GM10248 (cell line): ENCODE measurements at regions not wholly inside any gene's neighbourhood (a gene's known extent, or its start where the extent isn't known, plus 50 kb on each side); places are given as distances from the start of the nearest gene placed in this dataset.

Experiments
- CTCF ChIA-PET: fragments of 300-600 bp; sonication (Branson Sonifier 250); formaldehyde crosslinking; extraction: SDS; loops from one replicate; lab custom pipeline; 2021; ENCODE audit warnings: antibody characterized with exemption; lab: Yijun Ruan, JAX
- POLR2A ChIA-PET: fragments of 350-650 bp; sonication (Branson Sonifier 250); formaldehyde crosslinking; extraction: SDS; loops from one replicate; lab custom pipeline; 2020; ENCODE audit warnings: antibody characterized with exemption; lab: Yijun Ruan, JAX
- DNase-seq: peaks from one replicate; pipeline ENCODE4 v3.0.0; 2012; ENCODE audit errors: extremely low spot score
- TF ChIP-seq, protein P1 (sequence below): IDR thresholded peaks from 2 replicates; pipeline ENCODE4 v1.5.1; 2012; ENCODE audit warnings: mild to moderate bottlenecking, low read depth; ENCODE audit errors: extremely low read depth, missing control alignments, control extremely low read depth

- TF ChIP-seq, protein P1, sequence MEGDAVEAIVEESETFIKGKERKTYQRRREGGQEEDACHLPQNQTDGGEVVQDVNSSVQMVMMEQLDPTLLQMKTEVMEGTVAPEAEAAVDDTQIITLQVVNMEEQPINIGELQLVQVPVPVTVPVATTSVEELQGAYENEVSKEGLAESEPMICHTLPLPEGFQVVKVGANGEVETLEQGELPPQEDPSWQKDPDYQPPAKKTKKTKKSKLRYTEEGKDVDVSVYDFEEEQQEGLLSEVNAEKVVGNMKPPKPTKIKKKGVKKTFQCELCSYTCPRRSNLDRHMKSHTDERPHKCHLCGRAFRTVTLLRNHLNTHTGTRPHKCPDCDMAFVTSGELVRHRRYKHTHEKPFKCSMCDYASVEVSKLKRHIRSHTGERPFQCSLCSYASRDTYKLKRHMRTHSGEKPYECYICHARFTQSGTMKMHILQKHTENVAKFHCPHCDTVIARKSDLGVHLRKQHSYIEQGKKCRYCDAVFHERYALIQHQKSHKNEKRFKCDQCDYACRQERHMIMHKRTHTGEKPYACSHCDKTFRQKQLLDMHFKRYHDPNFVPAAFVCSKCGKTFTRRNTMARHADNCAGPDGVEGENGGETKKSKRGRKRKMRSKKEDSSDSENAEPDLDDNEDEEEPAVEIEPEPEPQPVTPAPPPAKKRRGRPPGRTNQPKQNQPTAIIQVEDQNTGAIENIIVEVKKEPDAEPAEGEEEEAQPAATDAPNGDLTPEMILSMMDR: no peak
- CTCF ChIA-PET: interaction anchor here (1.3 kb wide), 1 partner anchor 38 kb away, joined by 3 read pairs; no protein-coding TSS in a partner anchor
- POLR2A ChIA-PET: no interaction called here
- no peak for DNase-seq
Observed at GRCh38 chr2:117432746-117433145, 381.7 kb upstream of the DDX18 start.

DNA sequence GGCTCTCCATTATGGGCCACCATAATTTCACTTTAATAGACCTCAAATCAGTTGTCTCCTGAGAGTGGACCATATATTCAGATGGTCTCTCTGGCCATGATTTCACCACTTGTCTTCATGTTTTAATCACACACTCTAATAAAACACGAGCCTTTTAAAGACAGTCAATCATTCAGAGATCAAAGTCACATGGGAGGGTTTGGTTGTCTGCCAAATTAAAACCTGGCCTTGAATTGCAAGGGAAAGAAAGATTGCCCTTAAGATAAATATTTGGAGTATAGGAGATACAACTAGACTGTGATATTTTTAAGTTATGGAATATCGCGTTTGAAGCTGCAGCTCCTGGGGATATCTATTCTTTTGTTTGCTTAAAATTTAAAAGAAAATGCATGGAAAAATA is 377.8 kb upstream of the DDX18 start:
- CTCF ChIA-PET: no interaction called here
- TF ChIP-seq, protein P1: no peak
- POLR2A ChIA-PET: no interaction called here
- no peak for DNase-seq

GRCh38 chr2:117470311-117471095 is 344.0 kb upstream of the DDX18 start:
- TF ChIP-seq, protein P1: peak; percentile 40
- no peak for DNase-seq
- CTCF ChIA-PET: interaction anchor here (0.8 to 4.3 kb wide), 12 partner anchors 12 to 534 kb away, joined by 3 to 22 read pairs (median 4); no protein-coding TSS in a partner anchor
- POLR2A ChIA-PET: no interaction called here

DNA sequence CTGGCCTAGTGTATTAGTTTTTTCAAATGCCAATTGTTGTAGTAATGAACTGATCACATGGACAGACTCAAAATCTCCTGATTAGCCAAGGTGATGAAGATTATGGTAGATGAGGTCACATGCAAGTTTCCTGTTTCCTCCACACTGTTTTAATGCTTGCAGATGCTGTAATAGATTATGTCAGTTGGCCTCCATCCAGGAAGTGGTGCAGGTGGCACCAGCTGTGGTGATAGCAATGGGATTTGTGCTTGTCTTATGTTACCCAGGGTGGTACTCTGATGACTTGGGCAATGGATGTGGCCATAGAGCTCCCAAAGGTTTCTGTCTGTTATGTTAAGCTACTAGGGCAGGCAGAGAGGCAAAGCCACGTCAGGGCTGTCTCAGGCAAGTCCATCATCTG is 332.9 kb upstream of the DDX18 start:
- DNase-seq: no peak
- ChIA-PET POLR2A (no interaction called here), CTCF (interaction anchor here (0.9 kb wide), 1 partner anchor 12 kb away, joined by 3 read pairs; no protein-coding TSS in a partner anchor)
- TF ChIP-seq, protein P1: no peak

GRCh38 chr2:117485588-117485987 is 328.9 kb upstream of the DDX18 start:
- POLR2A ChIA-PET: no interaction called here
- CTCF ChIA-PET: no interaction called here
- TF ChIP-seq, protein P1: no peak
- no peak for DNase-seq

- TF ChIP-seq, protein P1: no peak
- ChIA-PET CTCF (no interaction called here), POLR2A (no interaction called here)
- no peak for DNase-seq
Observed at GRCh38 chr2:117486081-117486480, 328.4 kb upstream of the DDX18 start.
